IPS-NIHi11 (cell line): ENCODE measurements at regions not wholly inside any gene's neighbourhood (a gene's known extent, or its start where the extent isn't known, plus 50 kb on each side); places are given as distances from the start of the nearest gene placed in this dataset.
"Not testable (repeated sequence)": the region's sequence is repeated elsewhere in the genome, so short reads cannot be mapped to it uniquely, and the experiment has no call there.

Source experiments
- DNase-seq: peaks from one replicate; pipeline ENCODE4 v3.0.0; 2012; ENCODE audit warnings: mixed read lengths, low spot score

GRCh38 chr7:34207810-34208209 is 302.5 kb downstream of the BMPER start:
- DNase-seq = no peak

GRCh38 chr7:34208878-34209621 is 303.7 kb downstream of the BMPER start:
- DNase-seq = no peak

- no peak for DNase-seq
Measured at GRCh38 chr7:34211018-34211417, 305.7 kb downstream of the BMPER start.

DNA sequence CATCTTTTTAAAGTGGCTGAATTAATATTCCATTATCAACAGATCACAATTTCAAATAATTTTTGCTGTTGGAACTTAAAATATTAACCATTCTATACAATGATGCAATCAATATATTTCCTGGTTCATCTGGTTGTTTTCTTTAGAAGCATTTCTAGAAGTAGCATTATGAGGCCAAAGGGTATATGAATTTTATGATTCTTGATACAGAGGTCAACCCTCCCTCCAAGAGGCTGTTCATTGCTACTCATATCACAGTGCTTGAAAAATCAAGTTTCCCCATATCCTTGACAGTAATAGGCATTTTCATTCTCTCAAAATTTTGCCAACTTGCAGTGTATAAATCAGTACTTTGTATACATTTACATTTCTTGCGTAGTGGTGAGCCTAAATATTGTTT is 312.6 kb downstream of the BMPER start:
- no peak for DNase-seq

DNA sequence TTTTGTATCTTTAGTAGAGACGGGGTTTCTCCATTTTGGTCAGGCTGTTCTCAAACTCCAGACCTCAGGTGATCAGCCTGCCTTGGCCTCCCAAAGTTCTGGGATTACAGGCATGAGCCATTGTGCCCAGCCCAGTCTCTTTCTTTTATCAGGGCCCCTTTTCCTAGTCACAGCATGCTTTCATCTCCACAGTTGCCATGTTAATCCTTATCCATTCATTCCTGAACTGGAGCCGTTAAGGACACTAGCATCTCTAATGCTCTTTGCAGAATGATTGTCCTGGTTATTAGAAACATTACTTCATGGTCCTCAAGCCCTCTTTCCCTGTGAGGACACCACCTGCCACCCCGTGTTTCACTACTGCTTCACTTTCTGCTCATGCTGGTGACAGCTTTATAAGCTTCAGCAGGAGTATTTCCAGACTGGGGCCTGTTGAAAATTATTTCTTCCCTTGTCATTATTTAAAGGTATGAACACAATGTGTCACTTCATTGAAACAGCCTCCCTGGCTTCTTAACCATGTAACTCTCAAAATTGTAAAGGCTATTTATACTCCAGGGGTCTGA is 313.9 kb downstream of the BMPER start:
- DNase-seq = no peak

- no peak for DNase-seq
Measured at GRCh38 chr7:34220506-34221185, 315.3 kb downstream of the BMPER start.

- no peak for DNase-seq
Measured at GRCh38 chr7:34222316-34222715, 317.0 kb downstream of the BMPER start.

DNA sequence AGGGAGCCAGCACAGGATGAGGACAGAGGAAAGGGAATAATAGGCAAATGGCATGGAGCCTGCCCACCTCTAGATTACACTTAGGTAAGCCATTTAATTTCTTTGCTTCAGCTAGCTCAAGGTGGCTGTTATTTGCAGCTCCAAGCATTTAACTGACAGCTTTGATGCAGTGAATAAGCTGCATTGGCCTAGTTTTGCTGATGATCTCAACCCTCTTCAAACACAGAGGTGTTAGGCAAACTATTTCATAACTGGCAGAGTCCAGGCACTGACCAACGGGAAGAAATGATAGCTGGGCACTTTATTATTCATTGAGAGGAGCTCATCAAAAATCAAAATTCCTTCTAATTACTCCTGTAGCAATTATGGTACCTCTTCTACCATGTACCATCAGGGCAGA is 317.4 kb downstream of the BMPER start:
- no peak for DNase-seq

DNA sequence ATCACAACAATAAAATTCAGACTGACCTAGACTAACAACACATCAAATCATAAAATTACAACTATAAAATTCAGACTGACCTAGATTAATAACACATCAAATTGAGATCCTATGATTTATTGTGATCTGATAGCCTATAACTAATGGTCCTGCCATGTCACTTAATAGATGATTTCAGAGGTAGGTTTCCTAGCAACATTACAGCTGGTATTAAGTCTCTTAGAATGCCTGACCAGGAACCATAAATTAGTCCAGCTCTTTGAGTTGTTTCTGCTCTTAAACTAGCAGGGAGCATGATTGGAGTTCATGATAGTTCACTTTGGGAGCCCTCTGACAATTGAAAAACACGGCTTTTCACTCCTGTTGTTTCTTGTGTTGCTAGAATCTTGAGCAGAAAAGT is 318.9 kb downstream of the BMPER start:
- no peak for DNase-seq

- no peak for DNase-seq
Measured at GRCh38 chr7:34225193-34225592, 319.9 kb downstream of the BMPER start.

DNA sequence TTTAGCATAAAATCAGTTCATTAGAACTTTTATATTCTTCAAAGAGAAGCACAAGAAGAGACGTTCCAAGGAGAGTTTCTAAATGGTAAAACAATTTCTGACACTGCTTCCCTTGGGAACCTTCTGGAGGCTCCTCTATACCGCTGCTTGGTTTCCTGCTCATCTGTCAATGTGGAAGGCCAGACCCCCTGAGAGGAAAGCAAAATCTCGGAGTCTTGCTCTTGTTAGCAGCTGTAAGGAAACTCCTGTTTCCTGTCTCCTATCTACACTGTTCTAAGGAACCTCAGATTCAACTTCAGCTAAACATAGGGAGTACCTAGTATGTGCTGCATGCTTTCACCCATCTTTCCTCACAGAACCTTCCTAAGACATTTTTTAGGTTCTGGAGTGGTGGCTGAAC is 322.2 kb downstream of the BMPER start:
- DNase-seq = no peak

DNA sequence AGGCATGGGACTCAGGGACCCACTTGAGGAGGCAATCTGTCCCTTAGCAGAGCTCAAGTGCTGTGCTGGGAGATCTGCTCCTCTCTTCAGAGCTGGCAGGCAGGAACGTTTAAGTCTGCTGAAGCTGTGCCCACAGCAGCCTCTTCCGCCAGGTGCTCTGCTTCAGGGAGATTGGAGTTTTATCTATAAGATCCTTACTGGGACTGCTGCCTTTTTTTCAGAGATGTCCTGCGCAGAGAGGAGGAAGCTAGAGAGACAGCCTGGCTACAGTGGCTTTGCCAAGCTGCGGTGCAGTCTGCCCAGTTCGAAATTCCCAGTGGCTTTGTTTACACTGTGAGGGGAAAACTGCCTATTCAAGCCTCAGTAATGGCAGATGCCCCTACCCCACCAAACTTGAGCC is 329.8 kb downstream of the BMPER start:
- DNase-seq = not testable (repeated sequence)

DNA sequence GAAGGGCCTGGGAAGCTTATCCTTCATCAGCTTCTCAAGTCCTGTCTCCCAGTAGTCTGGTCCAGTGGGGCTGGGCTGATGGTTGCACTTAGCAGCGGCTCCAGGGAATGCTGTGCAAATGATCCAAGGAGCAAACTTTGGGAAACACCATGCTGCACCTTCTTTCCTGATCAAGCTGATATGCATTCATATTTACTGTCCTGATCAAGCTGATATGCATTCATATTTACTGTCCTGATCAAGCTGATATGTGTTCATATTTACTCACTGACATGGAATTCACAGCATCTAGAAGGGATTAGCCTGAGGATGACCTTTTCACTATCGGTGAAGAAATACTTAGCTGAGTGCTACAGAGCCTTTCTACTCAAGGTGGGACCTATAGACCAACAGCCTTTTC is 330.7 kb downstream of the BMPER start:
- no peak for DNase-seq

- DNase-seq = no peak
Measured at GRCh38 chr7:34236839-34237492, 331.6 kb downstream of the BMPER start.

DNA sequence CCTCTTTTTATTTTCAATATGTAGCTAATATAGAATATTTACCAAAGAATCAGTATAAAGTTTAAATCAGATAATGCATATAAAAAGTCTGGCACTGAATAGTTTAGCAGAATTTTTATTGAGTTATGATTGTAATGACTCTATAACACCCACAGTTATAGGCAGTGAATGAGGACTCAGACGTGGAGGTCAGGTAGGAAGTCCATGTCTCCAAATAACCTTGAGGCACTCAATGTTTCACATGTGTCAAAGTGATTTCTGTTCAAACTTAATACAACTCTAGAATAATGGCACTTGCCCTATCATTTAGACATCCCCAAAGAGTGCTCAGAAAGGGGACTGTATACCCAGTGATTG is 332.1 kb downstream of the BMPER start:
- no peak for DNase-seq

- DNase-seq = no peak
Measured at GRCh38 chr7:34240417-34240816, 335.1 kb downstream of the BMPER start.

- DNase-seq = no peak
Measured at GRCh38 chr7:34242391-34242790, 337.1 kb downstream of the BMPER start.

DNA sequence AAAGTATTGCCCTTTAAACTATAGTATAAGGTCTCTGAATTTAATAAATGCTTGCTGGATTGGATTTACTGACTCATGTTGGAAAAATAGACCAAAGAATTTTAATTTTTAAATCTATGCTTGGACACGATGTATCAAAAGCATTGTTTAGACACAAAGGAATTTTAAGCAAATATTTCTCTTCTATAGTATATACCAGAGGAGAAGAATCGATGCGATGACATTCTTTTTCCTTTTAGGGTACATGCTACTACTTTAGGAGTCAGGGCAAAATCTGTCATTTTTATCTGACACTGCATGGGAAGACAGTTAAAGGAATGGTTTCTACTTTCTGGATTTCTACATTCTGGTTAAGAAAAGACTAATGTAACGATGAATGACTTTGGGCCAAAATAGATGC is 339.9 kb downstream of the BMPER start:
- no peak for DNase-seq

DNA sequence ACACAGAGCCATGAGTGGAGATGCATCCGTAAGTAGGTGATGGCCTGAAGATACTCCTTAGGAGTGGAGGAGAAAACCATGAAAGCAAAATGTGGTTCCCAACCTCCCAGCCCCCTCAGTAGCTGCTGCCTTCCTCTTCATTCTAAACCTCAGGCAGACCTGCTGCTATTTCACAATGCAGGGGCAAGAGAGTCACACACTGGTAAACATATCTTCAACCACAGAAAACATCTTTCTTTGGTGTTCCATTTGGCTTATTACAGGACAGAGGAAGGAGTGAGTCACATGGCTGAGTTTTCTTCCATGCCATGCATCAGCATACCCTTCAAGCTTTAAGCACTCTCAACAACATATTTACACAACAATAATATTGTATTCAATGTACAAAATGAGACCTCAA is 342.1 kb downstream of the BMPER start:
- no peak for DNase-seq

DNA sequence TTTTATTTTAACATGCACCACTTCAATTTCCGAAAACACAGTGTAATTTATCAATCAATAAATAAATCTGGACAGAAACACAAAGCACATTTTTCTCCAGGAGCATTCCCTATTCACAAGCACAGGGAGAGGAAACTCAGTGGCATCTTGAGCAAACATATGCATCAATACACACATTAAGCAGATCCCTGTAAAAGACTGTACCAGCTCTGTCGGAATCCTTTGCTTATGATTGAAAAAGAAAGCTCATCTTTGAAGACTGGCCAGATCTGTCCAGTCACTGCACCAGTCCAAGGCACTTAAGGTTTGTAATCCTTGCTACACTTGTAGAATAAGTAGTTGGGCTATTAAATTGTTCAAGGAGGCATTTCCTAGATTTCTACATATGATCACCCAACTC is 343.9 kb downstream of the BMPER start:
- no peak for DNase-seq

DNA sequence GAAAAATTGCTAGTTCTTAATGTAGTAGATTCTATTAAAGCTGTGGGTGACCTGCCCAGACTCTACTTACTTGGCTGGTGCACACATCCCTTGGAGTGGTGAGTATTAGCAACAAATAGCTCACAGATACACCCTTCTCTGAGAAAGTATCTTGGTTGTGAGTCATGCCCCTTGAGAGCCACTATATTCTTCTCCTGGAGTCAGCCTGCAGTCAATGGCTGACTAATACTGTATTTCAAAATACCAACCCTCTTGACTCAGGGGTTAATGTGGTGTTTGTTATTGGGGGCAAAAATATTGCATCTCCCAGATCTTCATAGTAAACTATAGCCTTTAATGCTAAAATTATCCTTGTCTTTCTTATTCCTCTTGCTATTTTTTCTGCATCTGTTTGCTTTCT is 354.9 kb downstream of the BMPER start:
- no peak for DNase-seq

DNA sequence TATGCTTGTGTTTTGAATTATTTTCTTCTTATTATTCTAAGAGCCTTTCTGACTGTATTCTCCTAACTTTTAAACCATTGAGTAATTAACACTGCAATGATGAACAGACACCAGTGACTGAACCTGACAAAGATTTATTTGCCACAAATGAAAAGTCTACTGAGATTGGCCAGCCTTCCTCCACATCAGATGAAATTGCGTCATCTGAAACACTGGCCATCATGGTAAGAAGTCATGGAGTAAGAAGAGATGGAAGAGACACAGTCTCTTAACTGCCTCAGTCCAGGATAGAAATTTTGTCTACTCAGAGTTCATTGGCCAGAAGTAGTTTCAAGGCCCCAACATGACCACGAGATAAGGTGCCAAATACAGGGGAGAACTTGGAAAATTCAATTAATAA is 357.8 kb downstream of the BMPER start:
- no peak for DNase-seq

- no peak for DNase-seq
Measured at GRCh38 chr7:34269084-34269483, 363.7 kb downstream of the BMPER start.
